Colonic mucosa (tissue), 4 donors: ENCODE measurements at regions not wholly inside any gene's neighbourhood (a gene's known extent, or its start where the extent isn't known, plus 50 kb on each side); places are given as distances from the start of the nearest gene placed in this dataset.

Experiments
- DNase-seq: peaks from one replicate; pipeline ENCODE4 v3.0.0-alpha.2; 2020
- H3K27ac ChIP-seq: fragments of 200-600 bp; one replicate; pipeline ENCODE4 v1.8.0; 2021
- H3K27me3 ChIP-seq: fragments of 200-600 bp; one replicate; pipeline ENCODE4 v1.8.0; 2021
- H3K36me3 ChIP-seq: fragments of 200-600 bp; one replicate; pipeline ENCODE4 v1.8.0; 2021
- H3K4me1 ChIP-seq: fragments of 200-600 bp; one replicate; pipeline ENCODE4 v1.8.0; 2021; ENCODE audit warnings: mild to moderate bottlenecking
- H3K4me3 ChIP-seq: fragments of 200-600 bp; one replicate; pipeline ENCODE4 v1.8.0; 2021
- H3K9ac ChIP-seq, 2 donors: one replicate each; pipeline ENCODE4 v1.7.0; 2013; ENCODE audit warnings: control low read depth in 2 of 2, low read depth in 2 of 2, low read length in 2 of 2
- H3K9me3 ChIP-seq: fragments of 200-600 bp; one replicate; pipeline ENCODE4 v1.8.0; 2021
- CTCF ChIP-seq: fragments of 200-600 bp; IDR thresholded peaks from one replicate; pipeline ENCODE4 v1.8.0; 2022; ENCODE audit warnings: antibody characterized with exemption, mild to moderate bottlenecking
- intact Hi-C: fragments of 100-400 bp; cut with DNase I; formaldehyde crosslinking; loops from one replicate; pipeline ENCODE4 v1.14.1; 2022
- donor health status: healthy.
- donor health status: DM: no; HTN: no; CAD: no.
- donor health status: DM: no; HTN: no; CAD: no.

DNA sequence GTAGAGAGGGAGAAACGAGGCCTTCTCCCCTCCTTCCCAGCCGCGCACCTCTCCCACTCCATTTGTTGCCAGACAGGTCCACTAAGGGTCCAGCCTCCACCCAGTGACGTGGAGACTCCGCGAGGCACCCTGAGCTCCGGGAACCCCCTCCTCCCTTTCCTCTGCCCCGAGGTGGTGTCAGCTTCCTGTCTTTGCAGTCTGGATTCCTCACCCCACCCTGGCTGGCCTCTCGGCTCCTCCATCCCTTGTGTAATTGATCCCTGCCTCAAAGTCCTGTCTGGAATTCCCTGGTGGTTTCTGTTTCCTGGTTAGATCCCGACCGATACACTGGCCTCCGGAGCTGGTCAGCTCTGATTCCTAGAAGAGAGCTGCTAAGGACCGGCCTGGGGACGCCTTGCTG is 105.9 kb upstream of the SCOC start:
- TF ChIP-seq CTCF = no peak
- Histone ChIP-seq H3K9ac (no peak overlapping the region), H3K27me3 (no peaks in the 10 kb centered on the region), H3K36me3 (no peaks in the 10 kb centered on the region), H3K4me3 (no peak overlapping the region), H3K27ac (no peak overlapping the region), H3K4me1 (no peaks in the 10 kb centered on the region), H3K9me3 (no peaks in the 10 kb centered on the region)
- DNase-seq = no peak
- intact Hi-C loops = no loop called here

GRCh38 chr4:140266958-140267568 is 106.4 kb upstream of the SCOC start:
- no peaks in the 10 kb centered on the region for H3K9me3 ChIP-seq
- no peak overlapping the region for H3K27ac ChIP-seq
- TF ChIP-seq CTCF = no peak
- DNase-seq = no peak
- H3K36me3 ChIP-seq = no peaks in the 10 kb centered on the region
- intact Hi-C loops = no loop called here
- H3K4me1 ChIP-seq = no peaks in the 10 kb centered on the region
- H3K27me3 ChIP-seq = no peaks in the 10 kb centered on the region
- H3K9ac ChIP-seq = no peak overlapping the region
- no peak overlapping the region for H3K4me3 ChIP-seq

GRCh38 chr4:140260227-140260626 is 106.2 kb upstream of the MAML3 start:
- Histone ChIP-seq H3K27me3 (no peaks in the 10 kb centered on the region), H3K4me3 (no peak overlapping the region), H3K27ac (no peak overlapping the region), H3K4me1 (no peaks in the 10 kb centered on the region), H3K9me3 (no peaks in the 10 kb centered on the region), H3K36me3 (no peaks in the 10 kb centered on the region), H3K9ac (no peak overlapping the region)
- DNase-seq = no peak
- TF ChIP-seq CTCF = no peak
- intact Hi-C loops = no loop called here

DNA sequence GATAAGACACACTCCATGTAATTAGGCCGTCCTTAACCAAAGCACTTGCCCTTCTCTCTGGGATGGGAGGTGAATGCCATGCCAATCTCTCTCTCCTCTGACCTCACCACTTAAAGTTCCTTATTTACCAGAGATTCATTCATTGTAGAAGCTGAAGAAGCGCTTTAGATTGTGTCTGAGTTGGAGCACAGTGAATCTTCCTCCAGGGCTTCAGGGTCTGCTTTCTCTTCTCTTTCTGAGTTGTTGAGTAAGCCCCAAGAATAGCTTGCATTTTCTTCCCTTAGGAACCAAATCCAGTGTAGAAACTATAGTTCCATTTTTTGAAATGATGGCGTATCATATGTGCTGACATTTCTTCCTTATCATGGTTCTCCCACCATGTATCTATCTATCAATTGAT is 104.5 kb upstream of the MAML3 start:
- Histone ChIP-seq H3K4me1 (no peaks in the 10 kb centered on the region), H3K36me3 (no peaks in the 10 kb centered on the region), H3K9ac (no peak overlapping the region), H3K4me3 (no peak overlapping the region), H3K27ac (no peak overlapping the region), H3K27me3 (no peaks in the 10 kb centered on the region), H3K9me3 (no peaks in the 10 kb centered on the region)
- intact Hi-C loops = loop anchor here (5.0 to 10.0 kb wide), 3 partner anchors 69 to 604 kb away; no protein-coding TSS in a partner anchor
- no peak for DNase-seq
- no peak for TF ChIP-seq CTCF

GRCh38 chr4:140257461-140258305 is 103.7 kb upstream of the MAML3 start:
- no peaks in the 10 kb centered on the region for H3K27me3 ChIP-seq
- H3K36me3 ChIP-seq = no peaks in the 10 kb centered on the region
- TF ChIP-seq CTCF = no peak
- no peak for DNase-seq
- intact Hi-C loops = loop anchor here (5.0 to 10.0 kb wide), 3 partner anchors 70 to 603 kb away; no protein-coding TSS in a partner anchor
- H3K4me3 ChIP-seq = no peak overlapping the region
- H3K9me3 ChIP-seq = no peaks in the 10 kb centered on the region
- no peak overlapping the region for H3K9ac ChIP-seq
- no peaks in the 10 kb centered on the region for H3K4me1 ChIP-seq
- H3K27ac ChIP-seq = no peak overlapping the region
